Parathyroid adenoma (tissue), 2 donors: ENCODE measurements at regions not wholly inside any gene's neighbourhood (a gene's known extent, or its start where the extent isn't known, plus 50 kb on each side); places are given as distances from the start of the nearest gene placed in this dataset.

ENCODE experiments used
- H2AFZ ChIP-seq: fragments of 300-600 bp; sonication (generic); one replicate; pipeline ENCODE4 v1.7.0; 2017; ENCODE audit warnings: antibody characterized with exemption, mild to moderate bottlenecking
- H3K27ac ChIP-seq: fragments of 300-600 bp; sonication (generic); one replicate; pipeline ENCODE4 v1.7.0; 2017
- H3K27me3 ChIP-seq: fragments of 300-600 bp; sonication (generic); one replicate; pipeline ENCODE4 v1.7.0; 2017; ENCODE audit warnings: low read length; ENCODE audit not compliant: control insufficient read depth, insufficient read depth
- H3K36me3 ChIP-seq: fragments of 300-600 bp; sonication (generic); one replicate; pipeline ENCODE4 v1.7.0; 2017; ENCODE audit warnings: low read length; ENCODE audit not compliant: control insufficient read depth, insufficient read depth
- H3K4me1 ChIP-seq: fragments of 300-600 bp; sonication (generic); one replicate; pipeline ENCODE4 v1.7.0; 2017; ENCODE audit warnings: control low read depth
- H3K4me2 ChIP-seq: fragments of 300-600 bp; sonication (generic); one replicate; pipeline ENCODE4 v1.7.0; 2017; ENCODE audit warnings: low read length
- H3K4me3 ChIP-seq: fragments of 300-600 bp; sonication (generic); one replicate; pipeline ENCODE4 v1.7.0; 2017; ENCODE audit warnings: low read depth, low read length
- H3K79me2 ChIP-seq: fragments of 300-600 bp; sonication (generic); one replicate; pipeline ENCODE4 v1.7.0; 2017; ENCODE audit warnings: control low read depth
- H3K9ac ChIP-seq: fragments of 300-600 bp; sonication (generic); one replicate; pipeline ENCODE4 v1.7.0; 2017; ENCODE audit warnings: mild to moderate bottlenecking
- H3K9me3 ChIP-seq: fragments of 300-600 bp; sonication (generic); one replicate; pipeline ENCODE4 v1.7.0; 2017; ENCODE audit warnings: low read length; ENCODE audit not compliant: control insufficient read depth
- TF ChIP-seq, protein P1 (sequence below): fragments of 300-600 bp; sonication (generic); IDR thresholded peaks from one replicate; pipeline ENCODE4 v1.7.0; 2017; ENCODE audit warnings: antibody characterized with exemption, mild to moderate bottlenecking
- donor health status: primary hyperparathyroidism.

DNA sequence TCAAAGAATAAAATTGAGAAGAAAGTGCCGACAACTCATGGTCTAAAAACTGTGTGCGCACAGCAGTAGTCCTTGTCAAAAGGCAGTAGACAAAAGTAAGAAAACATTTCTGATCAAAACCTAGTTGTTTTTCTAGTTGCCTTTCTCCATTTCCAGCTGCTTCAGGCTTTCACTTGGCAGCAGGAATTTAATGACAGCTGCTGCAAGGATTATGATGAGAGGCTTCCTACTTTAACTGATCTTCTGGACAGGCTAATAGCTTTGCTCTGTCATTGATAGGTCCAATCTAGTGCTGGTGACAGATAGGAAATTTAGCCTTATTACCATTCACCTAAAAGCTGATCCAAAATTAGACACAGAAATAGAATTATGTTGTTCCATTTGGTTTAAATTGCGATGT is 110.7 kb upstream of the SEMA3C start:
- H3K9ac ChIP-seq = no peak overlapping the region
- H3K4me1 ChIP-seq = no peaks in the 10 kb centered on the region
- H3K27ac ChIP-seq = no peak overlapping the region
- no peaks in the 10 kb centered on the region for H3K27me3 ChIP-seq
- no peaks in the 10 kb centered on the region for H3K79me2 ChIP-seq
- no peak overlapping the region for H3K4me3 ChIP-seq
- H2AFZ ChIP-seq = no peak overlapping the region
- no peaks in the 10 kb centered on the region for H3K9me3 ChIP-seq
- H3K4me2 ChIP-seq = no peak overlapping the region
- no peaks in the 10 kb centered on the region for H3K36me3 ChIP-seq
- TF ChIP-seq, protein P1, sequence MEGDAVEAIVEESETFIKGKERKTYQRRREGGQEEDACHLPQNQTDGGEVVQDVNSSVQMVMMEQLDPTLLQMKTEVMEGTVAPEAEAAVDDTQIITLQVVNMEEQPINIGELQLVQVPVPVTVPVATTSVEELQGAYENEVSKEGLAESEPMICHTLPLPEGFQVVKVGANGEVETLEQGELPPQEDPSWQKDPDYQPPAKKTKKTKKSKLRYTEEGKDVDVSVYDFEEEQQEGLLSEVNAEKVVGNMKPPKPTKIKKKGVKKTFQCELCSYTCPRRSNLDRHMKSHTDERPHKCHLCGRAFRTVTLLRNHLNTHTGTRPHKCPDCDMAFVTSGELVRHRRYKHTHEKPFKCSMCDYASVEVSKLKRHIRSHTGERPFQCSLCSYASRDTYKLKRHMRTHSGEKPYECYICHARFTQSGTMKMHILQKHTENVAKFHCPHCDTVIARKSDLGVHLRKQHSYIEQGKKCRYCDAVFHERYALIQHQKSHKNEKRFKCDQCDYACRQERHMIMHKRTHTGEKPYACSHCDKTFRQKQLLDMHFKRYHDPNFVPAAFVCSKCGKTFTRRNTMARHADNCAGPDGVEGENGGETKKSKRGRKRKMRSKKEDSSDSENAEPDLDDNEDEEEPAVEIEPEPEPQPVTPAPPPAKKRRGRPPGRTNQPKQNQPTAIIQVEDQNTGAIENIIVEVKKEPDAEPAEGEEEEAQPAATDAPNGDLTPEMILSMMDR = no peak

DNA sequence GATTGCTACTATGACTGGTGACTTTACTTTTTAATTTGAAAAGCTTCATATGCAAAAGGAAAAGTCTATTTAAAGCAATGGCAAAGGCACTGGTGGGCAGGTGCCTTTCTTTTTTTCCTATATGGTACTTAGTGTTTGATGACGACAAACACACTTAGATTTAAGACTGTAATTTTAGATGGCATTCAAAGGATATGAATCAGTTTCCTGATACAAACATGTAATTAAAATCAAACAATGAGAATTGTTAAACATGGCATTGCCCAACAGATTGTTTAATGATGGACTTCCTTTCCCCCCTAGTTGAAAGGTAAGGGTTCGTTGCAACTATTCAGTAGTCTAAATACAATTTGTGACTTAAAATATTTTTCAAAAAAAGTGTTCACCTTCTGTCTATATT is 106.5 kb upstream of the SEMA3C start:
- no peak overlapping the region for H3K9ac ChIP-seq
- no peak overlapping the region for H3K4me2 ChIP-seq
- no peak overlapping the region for H3K4me3 ChIP-seq
- no peaks in the 10 kb centered on the region for H3K79me2 ChIP-seq
- no peaks in the 10 kb centered on the region for H3K27me3 ChIP-seq
- H3K27ac ChIP-seq = no peak overlapping the region
- no peaks in the 10 kb centered on the region for H3K4me1 ChIP-seq
- no peak overlapping the region for H2AFZ ChIP-seq
- H3K36me3 ChIP-seq = no peaks in the 10 kb centered on the region
- H3K9me3 ChIP-seq = no peaks in the 10 kb centered on the region
- TF ChIP-seq, protein P1 = no peak

DNA sequence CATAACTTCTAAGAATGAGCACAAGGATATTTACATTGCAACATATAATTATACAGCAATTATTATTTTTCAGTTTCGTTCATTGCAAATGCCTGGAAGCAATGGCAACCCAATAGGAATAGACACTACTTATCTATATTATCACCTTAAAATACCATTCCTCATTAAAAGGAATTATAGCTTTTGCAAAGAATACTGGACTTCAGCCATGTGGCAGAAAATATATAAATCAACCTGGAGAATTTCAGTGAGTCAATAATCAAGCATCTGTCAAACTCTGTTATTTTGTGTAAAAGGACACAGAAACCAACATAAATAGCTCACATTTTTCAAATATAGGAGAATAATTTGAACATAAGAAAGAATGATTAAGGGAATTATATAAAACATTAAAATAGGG is 96.1 kb upstream of the SEMA3C start:
- no peak overlapping the region for H3K4me2 ChIP-seq
- no peak overlapping the region for H2AFZ ChIP-seq
- no peak overlapping the region for H3K27ac ChIP-seq
- no peaks in the 10 kb centered on the region for H3K36me3 ChIP-seq
- H3K4me3 ChIP-seq = no peak overlapping the region
- H3K27me3 ChIP-seq = no peaks in the 10 kb centered on the region
- no peaks in the 10 kb centered on the region for H3K9me3 ChIP-seq
- H3K9ac ChIP-seq = no peak overlapping the region
- no peaks in the 10 kb centered on the region for H3K4me1 ChIP-seq
- H3K79me2 ChIP-seq = no peaks in the 10 kb centered on the region
- TF ChIP-seq, protein P1 = no peak

DNA sequence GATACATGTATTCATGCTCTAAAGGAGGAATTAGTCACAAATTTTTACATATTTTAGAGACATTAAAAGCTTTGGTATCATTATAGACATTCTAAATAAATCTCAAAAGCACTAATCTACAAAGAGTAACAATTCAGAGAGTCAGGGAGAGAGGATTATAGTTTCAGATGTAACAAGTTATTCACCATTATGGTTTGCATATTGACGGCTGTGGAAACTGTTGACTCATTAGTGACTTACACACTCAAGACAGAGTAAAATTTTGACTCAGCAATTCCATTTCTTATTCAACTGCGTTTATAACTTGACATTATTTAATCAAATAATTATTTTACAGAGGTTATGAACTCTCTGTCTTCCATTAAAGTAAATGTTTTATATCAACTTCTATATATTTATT is 95.4 kb upstream of the SEMA3C start:
- H3K27ac ChIP-seq = no peak overlapping the region

More for the DNA sequence above, 95.4 kb upstream of the SEMA3C start:
- Histone ChIP-seq H2AFZ (no peak overlapping the region), H3K79me2 (no peaks in the 10 kb centered on the region), H3K36me3 (no peaks in the 10 kb centered on the region), H3K9ac (no peak overlapping the region), H3K4me3 (no peak overlapping the region), H3K4me1 (no peaks in the 10 kb centered on the region), H3K4me2 (no peak overlapping the region), H3K27me3 (no peaks in the 10 kb centered on the region), H3K9me3 (no peaks in the 10 kb centered on the region)
- TF ChIP-seq, protein P1 = no peak
